WTC11 (cell line): ENCODE measurements at regions not wholly inside any gene's neighbourhood (a gene's known extent, or its start where the extent isn't known, plus 50 kb on each side); places are given as distances from the start of the nearest gene placed in this dataset.

Experiments used
- ATAC-seq: fragments of 200-7000 bp; cut with Tn5 transposase; 2 replicates; pipeline ENCODE4 v1.10.0; 2021; ENCODE audit warnings: mild to moderate bottlenecking, moderate library complexity
- CTCF ChIA-PET: fragments of 300-600 bp; sonication (Branson Sonifier 250); formaldehyde crosslinking; loops from one replicate; lab custom pipeline; 2021; ENCODE audit warnings: antibody characterized with exemption; lab: Charles Lee
- POLR2A ChIA-PET: fragments of 350-600 bp; sonication (Branson Sonifier 250); formaldehyde crosslinking; loops from one replicate; lab custom pipeline; 2021; ENCODE audit warnings: antibody characterized with exemption; lab: Charles Lee
- DNase-seq: peaks from one replicate; pipeline ENCODE4 v3.0.0; 2021; ENCODE audit warnings: low spot score
- H3K27ac Mint-ChIP-seq: 2 replicates; pipeline ENCODE4 v1.8.0; 2021; ENCODE audit warnings: mixed read lengths
- H3K27me3 Mint-ChIP-seq: 2 replicates; pipeline ENCODE4 v1.8.0; 2021; ENCODE audit warnings: low read depth, mild to moderate bottlenecking, moderate library complexity, mixed read lengths
- H3K36me3 Mint-ChIP-seq: 2 replicates; pipeline ENCODE4 v1.8.0; 2021; ENCODE audit warnings: mixed read lengths
- H3K4me1 Mint-ChIP-seq: 2 replicates; pipeline ENCODE4 v1.8.0; 2022; ENCODE audit warnings: mixed read lengths
- H3K4me3 Mint-ChIP-seq: 2 replicates; pipeline ENCODE4 v1.8.0; 2021; ENCODE audit warnings: mild to moderate bottlenecking, moderate library complexity, mixed read lengths
- H3K9me3 Mint-ChIP-seq: 2 replicates; pipeline ENCODE4 v1.8.0; 2021; ENCODE audit warnings: mixed read lengths
- CBFB ChIP-seq: sonication (generic); formaldehyde crosslinking; IDR thresholded peaks from 2 replicates; pipeline ENCODE4 v1.8.1; 2022; ENCODE audit warnings: mild to moderate bottlenecking, low read depth, missing genetic modification reagents
- E2F1 ChIP-seq: sonication (generic); formaldehyde crosslinking; IDR thresholded peaks from 2 replicates; pipeline ENCODE4 v1.8.0; 2022; ENCODE audit warnings: mild to moderate bottlenecking, missing genetic modification reagents
- E2F5 ChIP-seq: sonication (generic); formaldehyde crosslinking; IDR thresholded peaks from 2 replicates; pipeline ENCODE4 v1.8.1; 2022; ENCODE audit warnings: mild to moderate bottlenecking, moderate library complexity, missing genetic modification reagents
- GRHL2 ChIP-seq: fragments of 250-450 bp; sonication (Bioruptor Pico); IDR thresholded peaks from 2 replicates; pipeline ENCODE4 v1.8.0; 2022; ENCODE audit warnings: mild to moderate bottlenecking, moderate library complexity; ENCODE audit not compliant: insufficient replicate concordance, severe bottlenecking
- MLX ChIP-seq: sonication (generic); formaldehyde crosslinking; IDR thresholded peaks from 2 replicates; pipeline ENCODE4 v1.8.1; 2023; ENCODE audit warnings: mild to moderate bottlenecking, missing genetic modification reagents, moderate library complexity
- NR1H2 ChIP-seq: sonication (generic); formaldehyde crosslinking; IDR thresholded peaks from 2 replicates; pipeline ENCODE4 v1.9.0; 2021; ENCODE audit warnings: mild to moderate bottlenecking, moderate library complexity, missing genetic modification reagents
- PRRX2 ChIP-seq: fragments of 250-450 bp; sonication (Bioruptor Pico); IDR thresholded peaks from 2 replicates; pipeline ENCODE4 v1.8.0; 2021; ENCODE audit warnings: mild to moderate bottlenecking
- ZBTB21 ChIP-seq: sonication (generic); formaldehyde crosslinking; IDR thresholded peaks from 2 replicates; pipeline ENCODE4 v1.8.1; 2023; ENCODE audit warnings: mild to moderate bottlenecking, missing genetic modification reagents, borderline replicate concordance
- ZNF281 ChIP-seq: sonication (generic); formaldehyde crosslinking; IDR thresholded peaks from 2 replicates; pipeline ENCODE4 v1.8.0; 2023; ENCODE audit warnings: mild to moderate bottlenecking, missing genetic modification reagents
- ZNF532 ChIP-seq: fragments of 250-450 bp; sonication (Bioruptor Pico); IDR thresholded peaks from 2 replicates; pipeline ENCODE4 v1.9.0; 2021; ENCODE audit warnings: mild to moderate bottlenecking, borderline replicate concordance
- TF ChIP-seq, protein P1 (sequence below): fragments of 250-450 bp; sonication (Bioruptor Pico); IDR thresholded peaks from 2 replicates; pipeline ENCODE4 v1.9.0; 2021; ENCODE audit warnings: mild to moderate bottlenecking
- TF ChIP-seq, protein P2 (sequence below): sonication (generic); formaldehyde crosslinking; IDR thresholded peaks from 2 replicates; pipeline ENCODE4 v1.8.1; 2023; ENCODE audit warnings: mild to moderate bottlenecking, missing genetic modification reagents, moderate library complexity

DNA sequence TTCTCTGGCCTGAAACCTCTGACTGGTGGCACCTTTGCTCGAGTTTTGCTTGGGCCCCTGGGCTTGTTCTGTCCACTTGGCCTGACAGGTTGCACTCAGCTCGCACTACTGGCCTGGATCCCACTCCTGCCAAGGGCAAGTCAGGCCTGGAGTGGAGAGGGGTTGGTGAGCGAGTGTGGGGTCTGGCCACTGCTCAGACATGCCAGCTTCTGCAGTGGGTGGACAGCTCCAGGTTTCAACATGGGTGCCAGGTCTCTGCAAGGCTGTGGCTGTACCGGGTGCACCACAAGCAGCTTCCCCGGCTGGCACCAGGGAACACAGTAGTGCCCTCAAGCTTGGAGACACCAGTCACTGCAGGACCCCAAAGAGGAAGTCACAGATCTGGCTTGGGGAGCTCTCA lies 91.6 kb upstream of the CXorf51A start (continued):
- TF ChIP-seq, protein P1, sequence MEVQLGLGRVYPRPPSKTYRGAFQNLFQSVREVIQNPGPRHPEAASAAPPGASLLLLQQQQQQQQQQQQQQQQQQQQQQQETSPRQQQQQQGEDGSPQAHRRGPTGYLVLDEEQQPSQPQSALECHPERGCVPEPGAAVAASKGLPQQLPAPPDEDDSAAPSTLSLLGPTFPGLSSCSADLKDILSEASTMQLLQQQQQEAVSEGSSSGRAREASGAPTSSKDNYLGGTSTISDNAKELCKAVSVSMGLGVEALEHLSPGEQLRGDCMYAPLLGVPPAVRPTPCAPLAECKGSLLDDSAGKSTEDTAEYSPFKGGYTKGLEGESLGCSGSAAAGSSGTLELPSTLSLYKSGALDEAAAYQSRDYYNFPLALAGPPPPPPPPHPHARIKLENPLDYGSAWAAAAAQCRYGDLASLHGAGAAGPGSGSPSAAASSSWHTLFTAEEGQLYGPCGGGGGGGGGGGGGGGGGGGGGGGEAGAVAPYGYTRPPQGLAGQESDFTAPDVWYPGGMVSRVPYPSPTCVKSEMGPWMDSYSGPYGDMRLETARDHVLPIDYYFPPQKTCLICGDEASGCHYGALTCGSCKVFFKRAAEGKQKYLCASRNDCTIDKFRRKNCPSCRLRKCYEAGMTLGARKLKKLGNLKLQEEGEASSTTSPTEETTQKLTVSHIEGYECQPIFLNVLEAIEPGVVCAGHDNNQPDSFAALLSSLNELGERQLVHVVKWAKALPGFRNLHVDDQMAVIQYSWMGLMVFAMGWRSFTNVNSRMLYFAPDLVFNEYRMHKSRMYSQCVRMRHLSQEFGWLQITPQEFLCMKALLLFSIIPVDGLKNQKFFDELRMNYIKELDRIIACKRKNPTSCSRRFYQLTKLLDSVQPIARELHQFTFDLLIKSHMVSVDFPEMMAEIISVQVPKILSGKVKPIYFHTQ, result no peak
- TF ChIP-seq MLX (CRISPR knock-in tag), result no peak
- TF ChIP-seq, protein P2, sequence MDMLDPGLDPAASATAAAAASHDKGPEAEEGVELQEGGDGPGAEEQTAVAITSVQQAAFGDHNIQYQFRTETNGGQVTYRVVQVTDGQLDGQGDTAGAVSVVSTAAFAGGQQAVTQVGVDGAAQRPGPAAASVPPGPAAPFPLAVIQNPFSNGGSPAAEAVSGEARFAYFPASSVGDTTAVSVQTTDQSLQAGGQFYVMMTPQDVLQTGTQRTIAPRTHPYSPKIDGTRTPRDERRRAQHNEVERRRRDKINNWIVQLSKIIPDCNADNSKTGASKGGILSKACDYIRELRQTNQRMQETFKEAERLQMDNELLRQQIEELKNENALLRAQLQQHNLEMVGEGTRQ, result no peak
- no peak for TF ChIP-seq E2F1 (CRISPR knock-in tag)
- no peak for TF ChIP-seq GRHL2

DNA sequence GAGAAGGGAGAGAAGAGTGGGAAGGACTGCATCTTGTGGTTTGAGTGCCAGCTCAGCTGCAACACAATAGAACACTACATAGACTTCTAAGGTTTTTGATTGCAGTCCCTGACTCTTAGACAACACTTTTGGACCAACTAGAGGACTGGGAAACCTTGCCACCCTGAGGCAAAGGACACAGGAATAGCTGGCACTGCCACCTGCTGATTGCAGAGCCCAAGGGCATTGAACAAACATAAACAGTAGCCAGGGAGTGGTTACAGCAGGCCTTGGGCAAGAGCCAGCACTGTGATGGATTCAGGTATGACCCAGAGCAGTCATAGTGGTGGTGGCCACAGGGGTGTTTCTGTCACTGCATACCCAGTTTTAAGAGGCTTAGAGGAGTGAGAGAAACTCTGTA lies 72.5 kb upstream of the CXorf51A start:
- CTCF ChIA-PET, result no interaction called here
- Mint-ChIP-seq H3K36me3 (peaks cover 41% of the 10 kb centered on the region), H3K9me3 (peaks cover 53% of the 10 kb centered on the region), H3K4me1 (no peaks in the 10 kb centered on the region), H3K27me3 (0 out of 2 replicates have a peak, but pooled peaks cover 4% of the 10 kb centered on the region), H3K4me3 (no peak overlapping the region), H3K27ac (no peak overlapping the region)
- no peak for TF ChIP-seq E2F5 (CRISPR knock-in tag)
- TF ChIP-seq CBFB, result no peak
- TF ChIP-seq, protein P2, result no peak
- no peak for TF ChIP-seq ZBTB21 (CRISPR knock-in tag)
- no peak for TF ChIP-seq PRRX2 (CRISPR knock-in tag)
- TF ChIP-seq ZNF281 (CRISPR knock-in tag), result no peak
- no peak for TF ChIP-seq ZNF532 (CRISPR knock-in tag)
- no peak for TF ChIP-seq NR1H2 (CRISPR knock-in tag)
- DNase-seq (no peak), ATAC-seq (no peak)
- POLR2A ChIA-PET, result no interaction called here
